H9 (cell line): ENCODE measurements at regions not wholly inside any gene's neighbourhood (a gene's known extent, or its start where the extent isn't known, plus 50 kb on each side); places are given as distances from the start of the nearest gene placed in this dataset.

Source experiments
- DNase-seq: peaks from one replicate; pipeline ENCODE4 v3.0.0-alpha.2; 2017
- H2AFZ ChIP-seq: one replicate; pipeline ENCODE4 v1.6.1; 2013; ENCODE audit warnings: mild to moderate bottlenecking, low read length, control low read depth, moderate library complexity
- H2AK5ac ChIP-seq: 2 replicates; pipeline ENCODE4 v1.6.1; 2013; ENCODE audit warnings: low read length, control low read depth, mixed read lengths; ENCODE audit not compliant: insufficient read length
- H2BK120ac ChIP-seq: one replicate; pipeline ENCODE4 v1.6.1; 2013; ENCODE audit warnings: low read depth, mild to moderate bottlenecking, low read length, control low read depth, inconsistent platforms; ENCODE audit not compliant: poor library complexity, severe bottlenecking
- H2BK12ac ChIP-seq: 2 replicates; pipeline ENCODE4 v1.6.1; 2013; ENCODE audit warnings: low read length, control low read depth, mixed read lengths, low read depth; ENCODE audit not compliant: insufficient read length
- H2BK15ac ChIP-seq: 2 replicates; pipeline ENCODE4 v1.6.1; 2013; ENCODE audit warnings: low read depth, low read length, control low read depth
- H2BK20ac ChIP-seq: one replicate; pipeline ENCODE4 v1.6.1; 2013; ENCODE audit warnings: low read depth, mild to moderate bottlenecking, low read length, control low read depth, inconsistent platforms; ENCODE audit not compliant: poor library complexity, severe bottlenecking
- H2BK5ac ChIP-seq: 2 replicates; pipeline ENCODE4 v1.6.1; 2013; ENCODE audit warnings: low read length, control low read depth, mixed read lengths; ENCODE audit not compliant: insufficient read length
- H3K14ac ChIP-seq: 2 replicates; pipeline ENCODE4 v1.6.1; 2013; ENCODE audit warnings: low read length, control low read depth; ENCODE audit not compliant: insufficient read depth
- H3K18ac ChIP-seq: 2 replicates; pipeline ENCODE4 v1.6.1; 2013; ENCODE audit warnings: low read depth, mild to moderate bottlenecking, mixed read lengths, low read length, control low read depth; ENCODE audit not compliant: insufficient read length
- H3K23ac ChIP-seq: 2 replicates; pipeline ENCODE4 v1.6.1; 2013; ENCODE audit warnings: low read length, control low read depth, mixed read lengths, low read depth; ENCODE audit not compliant: insufficient read length
- H3K23me2 ChIP-seq: 2 replicates; pipeline ENCODE4 v1.6.1; 2013; ENCODE audit warnings: low read depth, mild to moderate bottlenecking, mixed read lengths, low read length, control low read depth; ENCODE audit not compliant: insufficient read length, poor library complexity, severe bottlenecking
- H3K27ac ChIP-seq: 2 replicates; pipeline ENCODE4 v1.5.1; 2013; ENCODE audit warnings: low read length, control low read depth, mixed read lengths, low read depth; ENCODE audit not compliant: insufficient read length
- H3K27me3 ChIP-seq: 2 replicates; pipeline ENCODE4 v1.6.1; 2013; ENCODE audit warnings: low read length, control low read depth, inconsistent platforms; ENCODE audit not compliant: insufficient read depth
- H3K4ac ChIP-seq: 2 replicates; pipeline ENCODE4 v1.6.1; 2013; ENCODE audit warnings: low read depth, mild to moderate bottlenecking, control low read depth, inconsistent platforms, low read length, moderate library complexity
- H3K4me1 ChIP-seq: 2 replicates; pipeline ENCODE4 v1.6.1; 2013; ENCODE audit warnings: low read length, control low read depth, inconsistent platforms; ENCODE audit not compliant: insufficient read depth
- H3K4me2 ChIP-seq: 2 replicates; pipeline ENCODE4 v1.6.1; 2013; ENCODE audit warnings: low read length, control low read depth, mixed read lengths; ENCODE audit not compliant: insufficient read length, insufficient read depth
- H3K56ac ChIP-seq: 2 replicates; pipeline ENCODE4 v1.6.1; 2013; ENCODE audit warnings: low read depth, mild to moderate bottlenecking, mixed read lengths, low read length, control low read depth; ENCODE audit not compliant: insufficient read length
- H3K79me1 ChIP-seq: 2 replicates; pipeline ENCODE4 v1.6.1; 2013; ENCODE audit warnings: low read depth, mild to moderate bottlenecking, moderate library complexity, low read length, control low read depth, inconsistent platforms; ENCODE audit not compliant: insufficient read depth, poor library complexity, severe bottlenecking
- H3K79me2 ChIP-seq: 2 replicates; pipeline ENCODE4 v1.6.1; 2013; ENCODE audit warnings: low read length, control low read depth, inconsistent platforms; ENCODE audit not compliant: insufficient read depth
- H3K9ac ChIP-seq: 2 replicates; pipeline ENCODE4 v1.6.1; 2013; ENCODE audit warnings: low read length, control low read depth, mixed read lengths; ENCODE audit not compliant: insufficient read length; ENCODE audit errors: extremely low read depth
- H3K9me3 ChIP-seq: one replicate; pipeline ENCODE4 v1.6.1; 2013; ENCODE audit warnings: low read depth, low read length, inconsistent platforms; ENCODE audit not compliant: control insufficient read depth
- H3T11ph ChIP-seq: one replicate; pipeline ENCODE4 v1.6.1; 2013; ENCODE audit warnings: mild to moderate bottlenecking, low read length, control low read depth, inconsistent platforms
- H4K20me1 ChIP-seq: one replicate; pipeline ENCODE4 v1.6.1; 2013; ENCODE audit not compliant: control insufficient read depth, insufficient read length, insufficient read depth
- H4K5ac ChIP-seq: 2 replicates; pipeline ENCODE4 v1.6.1; 2013; ENCODE audit warnings: low read depth, mild to moderate bottlenecking, mixed read lengths, low read length, control low read depth; ENCODE audit not compliant: insufficient read length
- H4K8ac ChIP-seq: replicated peaks from 2 replicates; pipeline ENCODE4 v1.6.1; 2013; ENCODE audit warnings: low read length, control low read depth, mixed read lengths, low read depth; ENCODE audit not compliant: insufficient read length
- H4K91ac ChIP-seq: 2 replicates; pipeline ENCODE4 v1.6.1; 2013; ENCODE audit warnings: low read depth, mild to moderate bottlenecking, moderate library complexity, mixed read lengths, low read length, control low read depth; ENCODE audit not compliant: insufficient read length
- H3K27ac Mint-ChIP-seq, 3 experiments: 2 replicates in 2 of 3; 3 replicates in 1 of 3; pipeline ENCODE4 v1.8.0; 2020 to 2021; ENCODE audit warnings: mixed read lengths in 3 of 3, mild to moderate bottlenecking in 1 of 3, moderate library complexity in 1 of 3
- H3K27me3 Mint-ChIP-seq: 2 replicates; pipeline ENCODE4 v1.8.0; 2021; ENCODE audit warnings: low read depth, mild to moderate bottlenecking, moderate library complexity, mixed read lengths
- H3K36me3 Mint-ChIP-seq, 3 experiments: 2 replicates in 2 of 3; 3 replicates in 1 of 3; pipeline ENCODE4 v1.8.0; 2020 to 2021; ENCODE audit warnings: low read depth in 3 of 3, mixed read lengths in 3 of 3; ENCODE audit not compliant: insufficient read depth in 1 of 3
- H3K4me1 Mint-ChIP-seq, 2 experiments: 2 replicates each; pipeline ENCODE4 v1.8.0; 2020; ENCODE audit warnings: mixed read lengths in 2 of 2
- H3K4me3 Mint-ChIP-seq, 2 experiments: 2 replicates in 1 of 2; 3 replicates in 1 of 2; pipeline ENCODE4 v1.8.0; 2020 to 2021; ENCODE audit warnings: mild to moderate bottlenecking in 2 of 2, mixed read lengths in 2 of 2, moderate library complexity in 1 of 2
- H3K9me3 Mint-ChIP-seq, 2 experiments: 2 replicates in 1 of 2; 3 replicates in 1 of 2; pipeline ENCODE4 v1.8.0; 2020; ENCODE audit warnings: mild to moderate bottlenecking in 2 of 2, mixed read lengths in 2 of 2, moderate library complexity in 1 of 2
- CTCF ChIP-seq: fragments of 200-600 bp; sonication (generic); conservative IDR thresholded peaks from 3 replicates; pipeline ENCODE4 v1.8.0; 2021; ENCODE audit warnings: antibody characterized with exemption, mild to moderate bottlenecking
- WGBS: extraction: QIAGEN DNeasy Blood & Tissue Kit; methylation state at CpG from one replicate; pipeline ENCODE4 v1.1.7; 2013; ENCODE audit warnings: missing lambda C conversion rate, low lambda C conversion rate, mixed read lengths; ENCODE audit not compliant: insufficient read length; ENCODE audit errors: extremely low coverage; 5-methylcytosine and 5-hydroxymethylcytosine counted together

- H3K18ac ChIP-seq, result no peak overlapping the region
- Mint-ChIP-seq H3K36me3 (no peaks in the 10 kb centered on the region), H3K27me3 (no peaks in the 10 kb centered on the region), H3K27ac (no peak overlapping the region), H3K4me3 (no peak overlapping the region), H3K4me1 (no peaks in the 10 kb centered on the region), H3K9me3 (no peaks in the 10 kb centered on the region; a peak in 1 of 5 replicates)
- no peak for TF ChIP-seq CTCF
- H2BK120ac ChIP-seq, result no peak overlapping the region
- no peaks in the 10 kb centered on the region for H3K4me1 ChIP-seq
- H3T11ph ChIP-seq, result no peak overlapping the region
- no peak overlapping the region for H3K23ac ChIP-seq
- no peaks in the 10 kb centered on the region for H4K20me1 ChIP-seq
- no peaks in the 10 kb centered on the region for H3K23me2 ChIP-seq
- H4K91ac ChIP-seq, result no peak overlapping the region
- no CpG with 5 or more reads among the region's 9 CpGs for WGBS
- H3K27ac ChIP-seq, result no peak overlapping the region
- H3K56ac ChIP-seq, result no peak overlapping the region
- no peak overlapping the region for H2BK12ac ChIP-seq
- no peak overlapping the region for H2AK5ac ChIP-seq
- H3K79me2 ChIP-seq, result no peaks in the 10 kb centered on the region
- H3K9me3 ChIP-seq, result no peaks in the 10 kb centered on the region
- no peak overlapping the region for H4K8ac ChIP-seq
- H2BK15ac ChIP-seq, result no peak overlapping the region
- no peaks in the 10 kb centered on the region for H3K27me3 ChIP-seq
- H2AFZ ChIP-seq, result no peak overlapping the region
- no peak overlapping the region for H3K4ac ChIP-seq
- H4K5ac ChIP-seq, result no peak overlapping the region
- DNase-seq, result no peak
- no peak overlapping the region for H2BK5ac ChIP-seq
- H2BK20ac ChIP-seq, result no peak overlapping the region
- no peak overlapping the region for H3K14ac ChIP-seq
- H3K9ac ChIP-seq, result no peak overlapping the region
- no peak overlapping the region for H3K4me2 ChIP-seq
- H3K79me1 ChIP-seq, result no peaks in the 10 kb centered on the region
These were observed 539.1 kb upstream of the MARCKS start for GRCh38 chr6:113317891-113318574.
